Gastrocnemius medialis (tissue), 4 donors: ENCODE measurements at regions not wholly inside any gene's neighbourhood (a gene's known extent, or its start where the extent isn't known, plus 50 kb on each side); places are given as distances from the start of the nearest gene placed in this dataset.

Source experiments
- POLR2A ChIP-seq, 2 donors: fragments of 450-650 bp; IDR thresholded peaks; one replicate each; pipeline ENCODE4 v1.6.1; 2017; ENCODE audit warnings: antibody characterized with exemption in 2 of 2, mild to moderate bottlenecking in 2 of 2, moderate library complexity in 2 of 2
- TF ChIP-seq, protein P1 (sequence below), 5 experiments: fragments of 450-650 bp in 3 of 5; fragments of 200-600 bp in 2 of 5; sonication (generic) in 2 of 5; IDR thresholded peaks in 4 of 5; conservative IDR thresholded peaks in 1 of 5; 1 replicate in 4 of 5; 2 replicates in 1 of 5; pipeline ENCODE4 v1.5.1; 2016 to 2019; ENCODE audit warnings: antibody characterized with exemption in 5 of 5, mild to moderate bottlenecking in 3 of 5, moderate library complexity in 3 of 5

DNA sequence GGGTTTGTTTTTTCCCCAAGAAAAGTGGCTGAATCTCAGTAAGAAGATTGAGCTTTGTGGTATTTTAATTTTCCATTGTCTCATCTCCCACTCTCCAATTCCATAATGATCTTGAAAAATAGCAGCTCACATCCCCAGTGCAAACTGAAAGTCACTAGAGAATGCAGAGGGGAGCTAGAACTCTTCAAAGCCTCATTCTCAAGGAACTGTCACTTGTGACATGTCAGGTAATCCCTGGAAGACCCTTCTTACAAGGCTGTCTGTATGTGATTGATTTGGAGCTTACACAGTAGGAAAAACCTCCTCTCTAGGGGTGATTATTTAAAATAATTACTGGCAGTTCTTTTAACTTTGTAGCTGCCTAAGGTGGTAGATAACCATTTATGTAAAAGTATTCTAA lies 420.4 kb downstream of the CDH26 start:
- TF ChIP-seq, protein P1, sequence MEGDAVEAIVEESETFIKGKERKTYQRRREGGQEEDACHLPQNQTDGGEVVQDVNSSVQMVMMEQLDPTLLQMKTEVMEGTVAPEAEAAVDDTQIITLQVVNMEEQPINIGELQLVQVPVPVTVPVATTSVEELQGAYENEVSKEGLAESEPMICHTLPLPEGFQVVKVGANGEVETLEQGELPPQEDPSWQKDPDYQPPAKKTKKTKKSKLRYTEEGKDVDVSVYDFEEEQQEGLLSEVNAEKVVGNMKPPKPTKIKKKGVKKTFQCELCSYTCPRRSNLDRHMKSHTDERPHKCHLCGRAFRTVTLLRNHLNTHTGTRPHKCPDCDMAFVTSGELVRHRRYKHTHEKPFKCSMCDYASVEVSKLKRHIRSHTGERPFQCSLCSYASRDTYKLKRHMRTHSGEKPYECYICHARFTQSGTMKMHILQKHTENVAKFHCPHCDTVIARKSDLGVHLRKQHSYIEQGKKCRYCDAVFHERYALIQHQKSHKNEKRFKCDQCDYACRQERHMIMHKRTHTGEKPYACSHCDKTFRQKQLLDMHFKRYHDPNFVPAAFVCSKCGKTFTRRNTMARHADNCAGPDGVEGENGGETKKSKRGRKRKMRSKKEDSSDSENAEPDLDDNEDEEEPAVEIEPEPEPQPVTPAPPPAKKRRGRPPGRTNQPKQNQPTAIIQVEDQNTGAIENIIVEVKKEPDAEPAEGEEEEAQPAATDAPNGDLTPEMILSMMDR (IDR thresholded peaks at IDR 0.05 in 4 of 5, conservative IDR thresholded peaks at IDR 0.05 in 1 of 5) = no peak
- no peak for TF ChIP-seq POLR2A (IDR thresholded peaks at IDR 0.05)
